Breast epithelium (tissue), 3 donors: ENCODE measurements at regions not wholly inside any gene's neighbourhood (a gene's known extent, or its start where the extent isn't known, plus 50 kb on each side); places are given as distances from the start of the nearest gene placed in this dataset.

Experiments used
- POLR2A ChIP-seq: fragments of 450-650 bp; IDR thresholded peaks from one replicate; pipeline ENCODE4 v1.6.1; 2016; ENCODE audit warnings: antibody characterized with exemption, mild to moderate bottlenecking, moderate library complexity
- POLR2AphosphoS5 ChIP-seq, 3 donors: sonication (generic); formaldehyde crosslinking; IDR thresholded peaks; one replicate each; pipeline ENCODE4 v1.6.1; 2017; ENCODE audit warnings: antibody characterized with exemption in 3 of 3
- TF ChIP-seq, protein P1 (sequence below), 3 donors: fragments of 450-650 bp; IDR thresholded peaks; one replicate each; pipeline ENCODE4 v1.5.1; 2016 to 2017; ENCODE audit warnings: antibody characterized with exemption in 3 of 3, mild to moderate bottlenecking in 3 of 3, moderate library complexity in 3 of 3

DNA sequence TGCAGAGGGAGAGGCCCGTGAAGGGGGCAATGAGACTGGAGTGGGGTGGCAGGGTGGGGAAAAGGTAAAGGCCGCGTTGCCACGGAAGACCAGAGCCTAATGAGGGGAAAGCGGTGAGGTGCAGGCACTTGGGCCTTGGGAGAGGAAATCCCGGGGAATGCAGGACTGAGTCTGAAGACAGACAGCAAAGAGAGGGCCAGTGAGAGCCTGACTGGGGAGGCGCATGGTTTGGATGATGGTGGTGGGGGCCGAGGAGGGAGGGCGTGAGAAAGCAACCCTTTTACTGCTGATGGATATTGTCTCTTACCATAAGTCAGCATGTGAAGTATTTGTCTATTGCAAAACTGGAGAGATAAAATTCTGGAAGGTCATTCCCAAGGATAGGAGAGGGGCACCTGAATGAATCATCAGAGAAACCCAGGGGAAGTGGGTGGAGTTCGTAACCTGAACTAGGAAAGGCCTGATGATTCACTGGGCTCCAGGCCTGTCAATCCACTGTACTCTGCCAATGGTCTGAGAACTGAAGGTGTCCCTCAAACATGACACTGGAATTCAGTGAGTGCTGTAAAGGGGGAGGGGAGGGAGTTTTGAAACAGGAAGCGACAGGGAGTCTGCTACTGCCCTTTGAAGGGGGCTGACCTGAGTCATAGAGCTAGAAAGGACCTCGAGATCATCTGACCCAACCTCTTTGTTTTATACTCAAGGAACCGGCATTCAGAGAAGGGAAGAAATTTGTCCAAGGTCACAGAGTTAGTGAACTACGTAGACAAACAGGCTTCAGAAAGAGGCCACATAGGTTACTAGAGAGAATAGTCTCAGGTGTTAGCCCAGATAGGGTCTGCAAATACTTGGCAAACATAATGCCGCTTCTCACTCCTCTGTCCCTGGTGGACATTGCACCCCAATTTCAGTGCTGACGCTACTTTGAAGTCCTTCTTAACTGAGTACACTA is 52.2 kb downstream of the NALF2 start:
- TF ChIP-seq, protein P1, sequence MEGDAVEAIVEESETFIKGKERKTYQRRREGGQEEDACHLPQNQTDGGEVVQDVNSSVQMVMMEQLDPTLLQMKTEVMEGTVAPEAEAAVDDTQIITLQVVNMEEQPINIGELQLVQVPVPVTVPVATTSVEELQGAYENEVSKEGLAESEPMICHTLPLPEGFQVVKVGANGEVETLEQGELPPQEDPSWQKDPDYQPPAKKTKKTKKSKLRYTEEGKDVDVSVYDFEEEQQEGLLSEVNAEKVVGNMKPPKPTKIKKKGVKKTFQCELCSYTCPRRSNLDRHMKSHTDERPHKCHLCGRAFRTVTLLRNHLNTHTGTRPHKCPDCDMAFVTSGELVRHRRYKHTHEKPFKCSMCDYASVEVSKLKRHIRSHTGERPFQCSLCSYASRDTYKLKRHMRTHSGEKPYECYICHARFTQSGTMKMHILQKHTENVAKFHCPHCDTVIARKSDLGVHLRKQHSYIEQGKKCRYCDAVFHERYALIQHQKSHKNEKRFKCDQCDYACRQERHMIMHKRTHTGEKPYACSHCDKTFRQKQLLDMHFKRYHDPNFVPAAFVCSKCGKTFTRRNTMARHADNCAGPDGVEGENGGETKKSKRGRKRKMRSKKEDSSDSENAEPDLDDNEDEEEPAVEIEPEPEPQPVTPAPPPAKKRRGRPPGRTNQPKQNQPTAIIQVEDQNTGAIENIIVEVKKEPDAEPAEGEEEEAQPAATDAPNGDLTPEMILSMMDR (IDR thresholded peaks at IDR 0.05): no peak
- TF ChIP-seq POLR2AphosphoS5 (IDR thresholded peaks at IDR 0.05) (no peak), POLR2A (no peak)
